ENCODE measurements at regions not wholly inside any gene's neighbourhood (a gene's known extent, or its start where the extent isn't known, plus 50 kb on each side); places are given as distances from the start of the nearest gene placed in this dataset.

- Mint-ChIP-seq H3K9me3 (peaks cover 7 to 26% (median 18%) of the 10 kb centered on the region in 3 donors), H3K4me1 (no peaks in the 10 kb centered on the region), H3K36me3 (no peaks in the 10 kb centered on the region), H3K27ac (no peak overlapping the region), H3K27me3 (no peaks in the 10 kb centered on the region), H3K4me3 (no peak overlapping the region)
- WGBS (ENCODE audit: insufficient coverage) = 76% methylated on average over 3 of the region's 4 CpGs
- Histone ChIP-seq H3K4me1 (ENCODE audit: control insufficient read depth in 1 of 2, extremely low read depth in 1 of 2, insufficient read depth in 2 of 2, low read length in 2 of 2) (no peaks in the 10 kb centered on the region), H3K9me3 (no peaks in the 10 kb centered on the region), H3K4me3 (ENCODE audit: control insufficient read depth in 1 of 2, extremely low read depth in 1 of 2, low read length in 1 of 2) (no peak overlapping the region), H3K27ac (ENCODE audit: low read length) (no peak overlapping the region), H3K27me3 (replicated peaks in 1 of 2; ENCODE audit: control insufficient read depth in 2 of 2, extremely low read depth in 1 of 2, insufficient read depth in 2 of 2, low read length in 1 of 2) (no peaks in the 10 kb centered on the region), H3K36me3 (ENCODE audit: control insufficient read depth in 2 of 2, extremely low read depth in 1 of 2, insufficient read depth in 1 of 2, low read length in 1 of 2) (no peaks in the 10 kb centered on the region)
- no peak for ATAC-seq (replicated peaks in 1 of 4)
- CTCF ChIA-PET = no interaction called here
- DNase-seq = no peak
- POLR2A ChIA-PET = no interaction called here
Observed at GRCh38 chr16:51657848-51658247, 506.8 kb upstream of the SALL1 start.

- Mint-ChIP-seq H3K27ac (no peak overlapping the region), H3K4me1 (no peaks in the 10 kb centered on the region), H3K36me3 (no peaks in the 10 kb centered on the region), H3K9me3 (peaks cover 7 to 24% (median 18%) of the 10 kb centered on the region in 3 donors), H3K27me3 (no peaks in the 10 kb centered on the region), H3K4me3 (no peak overlapping the region)
- Histone ChIP-seq H3K9me3 (no peaks in the 10 kb centered on the region), H3K4me1 (ENCODE audit: control insufficient read depth in 1 of 2, extremely low read depth in 1 of 2, insufficient read depth in 2 of 2, low read length in 2 of 2) (no peaks in the 10 kb centered on the region), H3K27ac (ENCODE audit: low read length) (no peak overlapping the region), H3K27me3 (replicated peaks in 1 of 2; ENCODE audit: control insufficient read depth in 2 of 2, extremely low read depth in 1 of 2, insufficient read depth in 2 of 2, low read length in 1 of 2) (no peaks in the 10 kb centered on the region), H3K4me3 (ENCODE audit: control insufficient read depth in 1 of 2, extremely low read depth in 1 of 2, low read length in 1 of 2) (no peak overlapping the region), H3K36me3 (ENCODE audit: control insufficient read depth in 2 of 2, extremely low read depth in 1 of 2, insufficient read depth in 1 of 2, low read length in 1 of 2) (no peaks in the 10 kb centered on the region)
- ATAC-seq (replicated peaks in 1 of 4) (no peak), DNase-seq (no peak)
- ChIA-PET CTCF (no interaction called here), POLR2A (no interaction called here)
- WGBS (ENCODE audit: insufficient coverage) = 53% methylated on average over 1 of the region's 2 CpGs
Observed at GRCh38 chr16:51655249-51655648, 504.2 kb upstream of the SALL1 start.

GRCh38 chr16:51651061-51651466 lies 500.0 kb upstream of the SALL1 start:
- 36% methylated on average over 11 of the region's 15 CpGs for WGBS (ENCODE audit: insufficient coverage)
- Mint-ChIP-seq H3K9me3 (peaks cover 4 to 26% (median 15%) of the 10 kb centered on the region in 3 donors), H3K27ac (no peak overlapping the region), H3K4me1 (no peaks in the 10 kb centered on the region), H3K4me3 (no peak overlapping the region), H3K27me3 (no peaks in the 10 kb centered on the region), H3K36me3 (no peaks in the 10 kb centered on the region)
- CTCF ChIA-PET = no interaction called here
- no peaks in the 10 kb centered on the region for H3K27me3 ChIP-seq (replicated peaks in 1 of 2; ENCODE audit: control insufficient read depth in 2 of 2, extremely low read depth in 1 of 2, insufficient read depth in 2 of 2, low read length in 1 of 2)
- POLR2A ChIA-PET = no interaction called here
- no peaks in the 10 kb centered on the region for H3K4me1 ChIP-seq (ENCODE audit: control insufficient read depth in 1 of 2, extremely low read depth in 1 of 2, insufficient read depth in 2 of 2, low read length in 2 of 2)
- H3K27ac ChIP-seq (ENCODE audit: low read length) = no peak overlapping the region
- ATAC-seq (replicated peaks in 1 of 4) = no peak
- H3K9me3 ChIP-seq = no peaks in the 10 kb centered on the region
- no peaks in the 10 kb centered on the region for H3K36me3 ChIP-seq (ENCODE audit: control insufficient read depth in 2 of 2, extremely low read depth in 1 of 2, insufficient read depth in 1 of 2, low read length in 1 of 2)
- no peak overlapping the region for H3K4me3 ChIP-seq (ENCODE audit: control insufficient read depth in 1 of 2, extremely low read depth in 1 of 2, low read length in 1 of 2)
- DNase-seq = no peak

- no peaks in the 10 kb centered on the region for H3K9me3 ChIP-seq
- ChIA-PET CTCF (no interaction called here), POLR2A (no interaction called here)
- Mint-ChIP-seq H3K36me3 (no peaks in the 10 kb centered on the region), H3K4me3 (no peak overlapping the region), H3K9me3 (peaks cover 0 to 21% (median 8%) of the 10 kb centered on the region in 3 donors), H3K27ac (no peak overlapping the region), H3K4me1 (no peaks in the 10 kb centered on the region), H3K27me3 (no peaks in the 10 kb centered on the region)
- no peaks in the 10 kb centered on the region for H3K36me3 ChIP-seq (ENCODE audit: control insufficient read depth in 2 of 2, extremely low read depth in 1 of 2, insufficient read depth in 1 of 2, low read length in 1 of 2)
- H3K4me3 ChIP-seq (ENCODE audit: control insufficient read depth in 1 of 2, extremely low read depth in 1 of 2, low read length in 1 of 2) = no peak overlapping the region
- no peaks in the 10 kb centered on the region for H3K27me3 ChIP-seq (replicated peaks in 1 of 2; ENCODE audit: control insufficient read depth in 2 of 2, extremely low read depth in 1 of 2, insufficient read depth in 2 of 2, low read length in 1 of 2)
- 65% methylated on average over 4 of the region's 5 CpGs for WGBS (ENCODE audit: insufficient coverage)
- ATAC-seq (replicated peaks in 1 of 4) = no peak
- no peak overlapping the region for H3K27ac ChIP-seq (ENCODE audit: low read length)
- H3K4me1 ChIP-seq (ENCODE audit: control insufficient read depth in 1 of 2, extremely low read depth in 1 of 2, insufficient read depth in 2 of 2, low read length in 2 of 2) = no peaks in the 10 kb centered on the region
- DNase-seq = no peak
Observed at GRCh38 chr16:51649631-51650030, 498.6 kb upstream of the SALL1 start.

- Histone ChIP-seq H3K36me3 (ENCODE audit: control insufficient read depth in 2 of 2, extremely low read depth in 1 of 2, insufficient read depth in 1 of 2, low read length in 1 of 2) (no peaks in the 10 kb centered on the region), H3K4me1 (ENCODE audit: control insufficient read depth in 1 of 2, extremely low read depth in 1 of 2, insufficient read depth in 2 of 2, low read length in 2 of 2) (no peaks in the 10 kb centered on the region), H3K9me3 (no peaks in the 10 kb centered on the region), H3K27me3 (replicated peaks in 1 of 2; ENCODE audit: control insufficient read depth in 2 of 2, extremely low read depth in 1 of 2, insufficient read depth in 2 of 2, low read length in 1 of 2) (no peaks in the 10 kb centered on the region), H3K27ac (ENCODE audit: low read length) (no peak overlapping the region), H3K4me3 (ENCODE audit: control insufficient read depth in 1 of 2, extremely low read depth in 1 of 2, low read length in 1 of 2) (no peak overlapping the region)
- no peak overlapping the region for H3K27ac Mint-ChIP-seq
- CTCF ChIA-PET = no interaction called here
- POLR2A ChIA-PET = no interaction called here
- DNase-seq (no peak), ATAC-seq (replicated peaks in 1 of 4) (no peak)
- no peak overlapping the region for H3K4me3 Mint-ChIP-seq
- H3K9me3 Mint-ChIP-seq = peaks cover 0 to 12% (median 6%) of the 10 kb centered on the region in 3 donors
- H3K4me1 Mint-ChIP-seq = no peaks in the 10 kb centered on the region
- WGBS (ENCODE audit: insufficient coverage) = no CpG with 5 or more reads among the region's 2 CpGs
- no peaks in the 10 kb centered on the region for H3K36me3 Mint-ChIP-seq
- no peaks in the 10 kb centered on the region for H3K27me3 Mint-ChIP-seq
Observed at GRCh38 chr16:51648526-51648925, 497.5 kb upstream of the SALL1 start.

- Mint-ChIP-seq H3K27ac (no peak overlapping the region), H3K9me3 (peaks cover 10 to 19% (median 16%) of the 10 kb centered on the region in 3 donors), H3K4me1 (no peaks in the 10 kb centered on the region), H3K27me3 (peaks cover 0 to 5% of the 10 kb centered on the region in 2 donors), H3K4me3 (no peak overlapping the region), H3K36me3 (no peaks in the 10 kb centered on the region)
- H3K4me1 ChIP-seq (ENCODE audit: control insufficient read depth in 1 of 2, extremely low read depth in 1 of 2, insufficient read depth in 2 of 2, low read length in 2 of 2) = no peaks in the 10 kb centered on the region
- 100% methylated on average over 1 of the region's 3 CpGs for WGBS (ENCODE audit: insufficient coverage)
- H3K4me3 ChIP-seq (ENCODE audit: control insufficient read depth in 1 of 2, extremely low read depth in 1 of 2, low read length in 1 of 2) = no peak overlapping the region
- H3K9me3 ChIP-seq = no peaks in the 10 kb centered on the region
- H3K36me3 ChIP-seq (ENCODE audit: control insufficient read depth in 2 of 2, extremely low read depth in 1 of 2, insufficient read depth in 1 of 2, low read length in 1 of 2) = no peaks in the 10 kb centered on the region
- H3K27me3 ChIP-seq (replicated peaks in 1 of 2; ENCODE audit: control insufficient read depth in 2 of 2, extremely low read depth in 1 of 2, insufficient read depth in 2 of 2, low read length in 1 of 2) = no peaks in the 10 kb centered on the region
- CTCF ChIA-PET = no interaction called here
- no peak overlapping the region for H3K27ac ChIP-seq (ENCODE audit: low read length)
- DNase-seq = no peak
- POLR2A ChIA-PET = no interaction called here
- ATAC-seq (replicated peaks in 1 of 4) = no peak
Observed at GRCh38 chr16:51641191-51641765, 490.2 kb upstream of the SALL1 start.

GRCh38 chr16:51640196-51640595 lies 489.1 kb upstream of the SALL1 start:
- H3K27ac Mint-ChIP-seq = no peak overlapping the region
- POLR2A ChIA-PET = no interaction called here

More at GRCh38 chr16:51640196-51640595, 489.1 kb upstream of the SALL1 start:
- no peaks in the 10 kb centered on the region for H3K36me3 ChIP-seq (ENCODE audit: control insufficient read depth in 2 of 2, extremely low read depth in 1 of 2, insufficient read depth in 1 of 2, low read length in 1 of 2)
- no peaks in the 10 kb centered on the region for H3K4me1 Mint-ChIP-seq
- no peaks in the 10 kb centered on the region for H3K36me3 Mint-ChIP-seq
- ATAC-seq (replicated peaks in 1 of 4) (no peak), DNase-seq (no peak)
- no peak overlapping the region for H3K4me3 Mint-ChIP-seq
- H3K9me3 Mint-ChIP-seq = peaks cover 13 to 20% (median 18%) of the 10 kb centered on the region in 3 donors
- H3K9me3 ChIP-seq = no peaks in the 10 kb centered on the region
- no peaks in the 10 kb centered on the region for H3K4me1 ChIP-seq (ENCODE audit: control insufficient read depth in 1 of 2, extremely low read depth in 1 of 2, insufficient read depth in 2 of 2, low read length in 2 of 2)
- CTCF ChIA-PET = no interaction called here
- no peaks in the 10 kb centered on the region for H3K27me3 ChIP-seq (replicated peaks in 1 of 2; ENCODE audit: control insufficient read depth in 2 of 2, extremely low read depth in 1 of 2, insufficient read depth in 2 of 2, low read length in 1 of 2)
- peaks cover 0 to 5% of the 10 kb centered on the region in 2 donors for H3K27me3 Mint-ChIP-seq
- no peak overlapping the region for H3K27ac ChIP-seq (ENCODE audit: low read length)
- no CpG with 5 or more reads among the region's 4 CpGs for WGBS (ENCODE audit: insufficient coverage)
- no peak overlapping the region for H3K4me3 ChIP-seq (ENCODE audit: control insufficient read depth in 1 of 2, extremely low read depth in 1 of 2, low read length in 1 of 2)
